Peyer's patch (tissue), 4 donors: ENCODE measurements at regions not wholly inside any gene's neighbourhood (a gene's known extent, or its start where the extent isn't known, plus 50 kb on each side); places are given as distances from the start of the nearest gene placed in this dataset.
"Not testable (repeated sequence)": the region's sequence is repeated elsewhere in the genome, so short reads cannot be mapped to it uniquely, and the experiment has no call there.

Experiments used
- DNase-seq, 3 donors: peaks; one replicate each; pipeline ENCODE4 v3.0.0-alpha.2; 2017 to 2019
- H3K27ac ChIP-seq, 4 donors: fragments of 200-600 bp; sonication (generic); one replicate each; pipeline ENCODE4 v1.5.1; 2016 to 2019
- H3K27me3 ChIP-seq, 2 donors: fragments of 200-600 bp; sonication (generic); one replicate each; pipeline ENCODE4 v1.5.1; 2019
- H3K36me3 ChIP-seq, 3 donors: fragments of 200-600 bp; sonication (generic); one replicate each; pipeline ENCODE4 v1.5.1; 2016 to 2019
- H3K4me1 ChIP-seq, 4 donors: fragments of 200-600 bp; sonication (generic); one replicate each; pipeline ENCODE4 v1.5.1; 2016 to 2019
- H3K4me3 ChIP-seq, 4 donors: fragments of 200-600 bp; sonication (generic); 1 replicate in 3 of 4; 2 replicates in 1 of 4; pipeline ENCODE4 v1.5.1; 2016 to 2019; ENCODE audit warnings: mild to moderate bottlenecking in 1 of 4
- H3K9me3 ChIP-seq, 4 donors: fragments of 200-600 bp; sonication (generic); one replicate each; pipeline ENCODE4 v1.5.1; 2016 to 2019; ENCODE audit warnings: mild to moderate bottlenecking in 1 of 4
- CTCF ChIP-seq, 6 experiments: fragments of 450-650 bp in 4 of 6; fragments of 200-600 bp in 2 of 6; sonication (generic) in 1 of 6; IDR thresholded peaks; one replicate each; pipeline ENCODE4 v1.5.1; 2017 to 2019; ENCODE audit warnings: antibody characterized with exemption in 6 of 6, mild to moderate bottlenecking in 3 of 6, moderate library complexity in 1 of 6
- POLR2A ChIP-seq, 2 donors: fragments of 450-650 bp; IDR thresholded peaks; one replicate each; pipeline ENCODE4 v1.5.1; 2017; ENCODE audit warnings: antibody characterized with exemption in 2 of 2, mild to moderate bottlenecking in 2 of 2, moderate library complexity in 2 of 2

- Histone ChIP-seq H3K4me1 (no peaks in the 10 kb centered on the region), H3K9me3 (no peaks in the 10 kb centered on the region), H3K4me3 (no peak overlapping the region), H3K27ac (no peak overlapping the region), H3K36me3 (no peaks in the 10 kb centered on the region), H3K27me3 (no peaks in the 10 kb centered on the region)
- DNase-seq: no peak
- TF ChIP-seq POLR2A (IDR thresholded peaks at IDR 0.05) (no peak), CTCF (IDR thresholded peaks at IDR 0.05) (no peak)
Measured at GRCh38 chr6:48990739-48991138, 472.3 kb downstream of the MMUT start.

- Histone ChIP-seq H3K4me3 (no peak overlapping the region), H3K27me3 (no peaks in the 10 kb centered on the region), H3K9me3 (peaks cover 0 to 6% (median 0%) of the 10 kb centered on the region in 4 donors), H3K4me1 (no peaks in the 10 kb centered on the region), H3K27ac (no peak overlapping the region), H3K36me3 (no peaks in the 10 kb centered on the region)
- no peak for DNase-seq
- TF ChIP-seq POLR2A (IDR thresholded peaks at IDR 0.05) (no peak), CTCF (IDR thresholded peaks at IDR 0.05) (no peak)
Measured at GRCh38 chr6:48986845-48987244, 476.2 kb downstream of the MMUT start.

GRCh38 chr6:48986105-48986504 is 476.9 kb downstream of the MMUT start:
- Histone ChIP-seq H3K9me3 (peaks cover 0 to 6% (median 0%) of the 10 kb centered on the region in 4 donors), H3K36me3 (no peaks in the 10 kb centered on the region), H3K27ac (no peak overlapping the region), H3K27me3 (no peaks in the 10 kb centered on the region), H3K4me1 (no peaks in the 10 kb centered on the region), H3K4me3 (no peak overlapping the region)
- TF ChIP-seq CTCF (IDR thresholded peaks at IDR 0.05): no peak
- no peak for TF ChIP-seq POLR2A (IDR thresholded peaks at IDR 0.05)
- DNase-seq: no peak

- no peaks in the 10 kb centered on the region for H3K27me3 ChIP-seq
- no peaks in the 10 kb centered on the region for H3K4me1 ChIP-seq
- DNase-seq: no peak
- no peak overlapping the region for H3K27ac ChIP-seq
- H3K9me3 ChIP-seq: peaks cover 0 to 6% (median 0%) of the 10 kb centered on the region in 4 donors
- H3K4me3 ChIP-seq: no peak overlapping the region
- TF ChIP-seq POLR2A (IDR thresholded peaks at IDR 0.05): no peak
- no peak for TF ChIP-seq CTCF (IDR thresholded peaks at IDR 0.05)
- no peaks in the 10 kb centered on the region for H3K36me3 ChIP-seq
Measured at GRCh38 chr6:48985025-48985424, 478.0 kb downstream of the MMUT start.

- H3K27ac ChIP-seq, H3K9me3 ChIP-seq, H3K27me3 ChIP-seq, H3K36me3 ChIP-seq, DNase-seq, H3K4me1 ChIP-seq, H3K4me3 ChIP-seq: not testable (repeated sequence)
Measured at GRCh38 chr6:48983968-48984367, 479.1 kb downstream of the MMUT start.

GRCh38 chr6:48983377-48983776 is 479.7 kb downstream of the MMUT start:
- no peak overlapping the region for H3K4me3 ChIP-seq
- no peak for TF ChIP-seq CTCF (IDR thresholded peaks at IDR 0.05)
- no peak for TF ChIP-seq POLR2A (IDR thresholded peaks at IDR 0.05)
- no peaks in the 10 kb centered on the region for H3K36me3 ChIP-seq
- H3K27me3 ChIP-seq: no peaks in the 10 kb centered on the region
- no peaks in the 10 kb centered on the region for H3K4me1 ChIP-seq
- peaks cover 0 to 6% (median 0%) of the 10 kb centered on the region in 4 donors for H3K9me3 ChIP-seq
- DNase-seq: no peak
- H3K27ac ChIP-seq: no peak overlapping the region
